ENCODE measurements at regions not wholly inside any gene's neighbourhood (a gene's known extent, or its start where the extent isn't known, plus 50 kb on each side); places are given as distances from the start of the nearest gene placed in this dataset.

- intact Hi-C loops (cut with micrococcal nuclease), result no loop called here
- TF ChIP-seq, protein P1, sequence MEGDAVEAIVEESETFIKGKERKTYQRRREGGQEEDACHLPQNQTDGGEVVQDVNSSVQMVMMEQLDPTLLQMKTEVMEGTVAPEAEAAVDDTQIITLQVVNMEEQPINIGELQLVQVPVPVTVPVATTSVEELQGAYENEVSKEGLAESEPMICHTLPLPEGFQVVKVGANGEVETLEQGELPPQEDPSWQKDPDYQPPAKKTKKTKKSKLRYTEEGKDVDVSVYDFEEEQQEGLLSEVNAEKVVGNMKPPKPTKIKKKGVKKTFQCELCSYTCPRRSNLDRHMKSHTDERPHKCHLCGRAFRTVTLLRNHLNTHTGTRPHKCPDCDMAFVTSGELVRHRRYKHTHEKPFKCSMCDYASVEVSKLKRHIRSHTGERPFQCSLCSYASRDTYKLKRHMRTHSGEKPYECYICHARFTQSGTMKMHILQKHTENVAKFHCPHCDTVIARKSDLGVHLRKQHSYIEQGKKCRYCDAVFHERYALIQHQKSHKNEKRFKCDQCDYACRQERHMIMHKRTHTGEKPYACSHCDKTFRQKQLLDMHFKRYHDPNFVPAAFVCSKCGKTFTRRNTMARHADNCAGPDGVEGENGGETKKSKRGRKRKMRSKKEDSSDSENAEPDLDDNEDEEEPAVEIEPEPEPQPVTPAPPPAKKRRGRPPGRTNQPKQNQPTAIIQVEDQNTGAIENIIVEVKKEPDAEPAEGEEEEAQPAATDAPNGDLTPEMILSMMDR (IDR thresholded peaks at IDR 0.05; ENCODE audit: borderline replicate concordance), result no peak
- Histone ChIP-seq H3K36me3 (no peaks in the 10 kb centered on the region), H3K9me3 (replicated peaks) (peaks cover 13% of the 10 kb centered on the region), H3K27me3 (ENCODE audit: low read depth) (peaks cover 79% of the 10 kb centered on the region), H3K4me1 (no peaks in the 10 kb centered on the region), H3K27ac (replicated peaks) (no peak overlapping the region), H3K4me3 (no peak overlapping the region)
- DNase-seq, result no peak
These were observed 85.6 kb downstream of the SETD4 start for GRCh38 chr21:35974775-35975174.

GRCh38 chr21:35971824-35972223, 88.5 kb downstream of the SETD4 start:
- Histone ChIP-seq H3K9me3 (replicated peaks) (no peaks in the 10 kb centered on the region), H3K36me3 (no peaks in the 10 kb centered on the region), H3K4me1 (no peaks in the 10 kb centered on the region), H3K27ac (replicated peaks) (no peak overlapping the region), H3K4me3 (no peak overlapping the region), H3K27me3 (ENCODE audit: low read depth) (peaks cover 59% of the 10 kb centered on the region)
- intact Hi-C loops (cut with micrococcal nuclease), result no loop called here
- DNase-seq, result no peak
- TF ChIP-seq, protein P1 (IDR thresholded peaks at IDR 0.05; ENCODE audit: borderline replicate concordance), result no peak

DNA sequence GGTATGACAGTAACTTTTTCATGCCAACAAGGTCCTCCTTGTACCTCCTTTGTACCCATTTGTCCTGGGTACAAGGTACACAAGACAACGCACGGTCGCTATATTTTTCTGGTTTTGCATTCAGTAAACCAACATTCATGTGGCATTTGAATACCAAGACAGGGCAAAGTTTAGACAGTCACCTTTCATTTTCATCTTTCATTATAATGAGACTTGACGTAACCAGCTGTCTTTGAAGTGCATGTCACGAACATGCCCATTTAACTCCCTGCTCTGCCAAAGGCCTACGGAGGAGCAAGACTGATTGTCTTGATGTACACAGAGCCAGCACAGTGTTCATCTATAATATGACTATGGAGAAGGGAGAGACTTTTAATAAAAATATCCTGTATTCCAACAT, 91.0 kb downstream of the SETD4 start:
- H3K4me1 ChIP-seq, result no peaks in the 10 kb centered on the region
- H3K9me3 ChIP-seq (replicated peaks), result no peaks in the 10 kb centered on the region
- no peak overlapping the region for H3K27ac ChIP-seq (replicated peaks)
- H3K36me3 ChIP-seq, result no peaks in the 10 kb centered on the region
- H3K27me3 ChIP-seq (ENCODE audit: low read depth), result peaks cover 52% of the 10 kb centered on the region
- TF ChIP-seq, protein P1 (IDR thresholded peaks at IDR 0.05; ENCODE audit: borderline replicate concordance), result no peak
- intact Hi-C loops (cut with micrococcal nuclease), result no loop called here
- DNase-seq, result no peak
- H3K4me3 ChIP-seq, result no peak overlapping the region

GRCh38 chr21:35968564-35968963, 91.8 kb downstream of the SETD4 start:
- TF ChIP-seq, protein P1 (IDR thresholded peaks at IDR 0.05; ENCODE audit: borderline replicate concordance), result no peak
- no peak overlapping the region for H3K27ac ChIP-seq (replicated peaks)
- no peak for DNase-seq
- H3K4me1 ChIP-seq, result no peaks in the 10 kb centered on the region
- no peaks in the 10 kb centered on the region for H3K36me3 ChIP-seq
- intact Hi-C loops (cut with micrococcal nuclease), result no loop called here
- H3K4me3 ChIP-seq, result no peak overlapping the region
- H3K9me3 ChIP-seq (replicated peaks), result no peaks in the 10 kb centered on the region
- H3K27me3 ChIP-seq (ENCODE audit: low read depth), result peaks cover 46% of the 10 kb centered on the region

GRCh38 chr21:35965699-35966098, 94.6 kb downstream of the SETD4 start:
- Histone ChIP-seq H3K4me3 (no peak overlapping the region), H3K27ac (replicated peaks) (no peak overlapping the region), H3K27me3 (ENCODE audit: low read depth) (peaks cover 45% of the 10 kb centered on the region), H3K9me3 (replicated peaks) (no peaks in the 10 kb centered on the region), H3K4me1 (no peaks in the 10 kb centered on the region), H3K36me3 (no peaks in the 10 kb centered on the region)
- TF ChIP-seq, protein P1 (IDR thresholded peaks at IDR 0.05; ENCODE audit: borderline replicate concordance), result no peak
- intact Hi-C loops (cut with micrococcal nuclease), result no loop called here
- DNase-seq, result no peak

All from left ventricle myocardium inferior (tissue), 1 donor.